Motor neuron (in vitro differentiated cells): ENCODE measurements at regions not wholly inside any gene's neighbourhood (a gene's known extent, or its start where the extent isn't known, plus 50 kb on each side); places are given as distances from the start of the nearest gene placed in this dataset.

ENCODE experiments used
- ATAC-seq, 8 experiments: fragments of 200-7000 bp; cut with Tn5 transposase; replicated peaks in 6 of 8; 2 replicates each; pipeline ENCODE4 v1.8.0; 2021; ENCODE audit warnings: mild to moderate bottlenecking in 8 of 8, moderate library complexity in 8 of 8
- H3K27ac ChIP-seq, 2 donors: fragments of 250-450 bp; sonication (Bioruptor Pico); 2 replicates each; pipeline ENCODE4 v1.9.0; 2021; ENCODE audit warnings: antibody characterized with exemption in 2 of 2, mild to moderate bottlenecking in 2 of 2, moderate library complexity in 1 of 2
- H3K4me1 ChIP-seq, 2 donors: fragments of 250-450 bp; sonication (Bioruptor Pico); replicated peaks in 1 of 2; 2 replicates each; pipeline ENCODE4 v1.6.1; 2021; ENCODE audit warnings: antibody characterized with exemption in 2 of 2, mild to moderate bottlenecking in 2 of 2, moderate library complexity in 1 of 2
- H3K4me3 ChIP-seq, 5 donors: fragments of 250-450 bp; sonication (Bioruptor Pico); 2 replicates each; pipeline ENCODE4 v1.9.0; 2021; ENCODE audit warnings: antibody characterized with exemption in 5 of 5, mild to moderate bottlenecking in 5 of 5, moderate library complexity in 4 of 5
- WGBS, 10 experiments: fragments of 450-650 bp; shearing (Covaris generic); methylation state at CpG; one replicate each; pipeline ENCODE4 v1.0.0; 2022; 5-methylcytosine and 5-hydroxymethylcytosine counted together
- in situ Hi-C, 9 experiments: fragments of 400-800 bp; cut with MboI; loops; one replicate each; pipeline ENCODE4 v1.15.0; 2021; ENCODE audit warnings: low sequenced_read_pairs in 9 of 9, low pct_unique_long_range_greater_than_20kb in 2 of 9; ENCODE audit not compliant: unreplicated experiment in 9 of 9

GRCh38 chr6:114543696-114544095, 200.9 kb upstream of the HS3ST5 start:
- ATAC-seq = no peak
- Histone ChIP-seq H3K4me1 (peaks cover 0 to 5% of the 10 kb centered on the region in 2 donors), H3K4me3 (no peak overlapping the region), H3K27ac (no peak overlapping the region)
- 0 to 83% (median 73%) methylated on average over 1 to 2 of the region's 2 CpGs; no CpG with 5 or more reads in 5 of the 10 experiments for WGBS, 10 experiments
- in situ Hi-C loops = no loop called here

DNA sequence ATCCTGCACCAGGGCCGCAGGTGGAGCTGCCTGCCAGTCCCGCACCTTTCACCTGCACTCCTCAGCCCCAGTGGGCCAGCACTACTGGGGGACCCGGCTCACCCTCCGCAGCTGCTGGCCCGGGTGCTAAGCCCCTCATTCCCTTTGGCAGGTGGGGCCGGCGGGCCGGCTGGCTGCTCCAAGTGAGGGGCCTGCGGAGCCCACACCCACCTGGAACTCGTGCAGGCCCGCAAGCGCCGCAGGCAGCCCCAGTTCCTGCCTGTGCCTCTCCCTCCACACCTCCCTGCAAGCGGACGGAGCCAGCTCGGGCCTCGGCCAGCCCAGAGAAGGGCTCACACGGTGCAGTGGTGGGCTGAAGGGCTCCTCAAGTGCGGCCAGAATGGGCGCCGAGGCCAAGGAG, 199.0 kb upstream of the HS3ST5 start:
- no peak overlapping the region for H3K4me3 ChIP-seq
- ATAC-seq = no peak
- 100% methylated on average over 1 of the region's 21 CpGs; no CpG with 5 or more reads in 9 of the 10 experiments for WGBS, 10 experiments
- no peak overlapping the region for H3K27ac ChIP-seq
- H3K4me1 ChIP-seq = no peaks in the 10 kb centered on the region
- in situ Hi-C loops = no loop called here

DNA sequence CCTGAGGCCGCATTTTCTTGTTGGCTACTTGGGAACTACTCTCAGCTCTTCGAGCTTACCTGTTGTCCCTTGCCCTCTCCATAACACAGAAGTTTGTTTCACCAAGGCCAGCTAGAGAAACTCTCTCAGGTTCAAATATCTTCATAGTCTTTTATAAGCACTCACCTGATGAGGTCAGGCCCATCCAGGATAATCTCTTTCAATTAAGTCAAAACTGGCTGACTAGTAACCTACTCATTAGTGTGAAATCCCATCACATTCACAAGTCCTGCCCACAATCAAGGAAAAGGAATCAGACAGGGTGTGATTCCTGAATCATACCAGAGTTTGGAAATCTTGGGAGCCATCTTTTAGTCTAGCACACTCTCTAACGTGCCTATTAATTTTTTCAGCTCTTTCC, 195.2 kb upstream of the HS3ST5 start:
- no peak for ATAC-seq
- Histone ChIP-seq H3K27ac (no peak overlapping the region), H3K4me1 (no peaks in the 10 kb centered on the region), H3K4me3 (no peak overlapping the region)
- in situ Hi-C loops = no loop called here
- WGBS, 10 experiments = 0 to 100% (median 64%) methylated on average over 1 to 3 of the region's 3 CpGs; no CpG with 5 or more reads in 1 of the 10 experiments

DNA sequence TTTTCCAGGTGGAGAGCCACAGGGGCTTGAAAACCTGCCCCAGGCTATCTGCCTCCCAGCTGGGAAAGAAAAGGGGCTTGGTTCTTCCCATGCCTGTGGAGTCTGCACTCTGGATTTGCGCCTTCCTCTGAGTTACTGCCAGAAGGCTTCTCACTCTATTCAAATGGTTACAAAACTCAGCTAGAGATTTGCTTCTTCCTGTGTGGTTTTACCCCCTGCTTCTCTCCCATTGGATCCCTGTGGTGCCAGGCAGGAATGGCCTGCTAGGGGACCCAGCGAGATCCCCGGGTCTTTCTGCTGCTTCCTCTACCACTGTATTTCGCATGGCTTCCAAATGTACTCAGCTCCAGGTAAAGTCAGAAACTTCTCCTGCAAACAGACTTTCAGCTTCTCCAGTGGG, 192.0 kb upstream of the HS3ST5 start:
- WGBS, 10 experiments = 49 to 100% (median 94%) methylated on average over 1 to 4 of the region's 4 CpGs; no CpG with 5 or more reads in 3 of the 10 experiments
- no peaks in the 10 kb centered on the region for H3K4me1 ChIP-seq
- no peak overlapping the region for H3K4me3 ChIP-seq
- in situ Hi-C loops = no loop called here
- H3K27ac ChIP-seq = no peak overlapping the region
- ATAC-seq = no peak

DNA sequence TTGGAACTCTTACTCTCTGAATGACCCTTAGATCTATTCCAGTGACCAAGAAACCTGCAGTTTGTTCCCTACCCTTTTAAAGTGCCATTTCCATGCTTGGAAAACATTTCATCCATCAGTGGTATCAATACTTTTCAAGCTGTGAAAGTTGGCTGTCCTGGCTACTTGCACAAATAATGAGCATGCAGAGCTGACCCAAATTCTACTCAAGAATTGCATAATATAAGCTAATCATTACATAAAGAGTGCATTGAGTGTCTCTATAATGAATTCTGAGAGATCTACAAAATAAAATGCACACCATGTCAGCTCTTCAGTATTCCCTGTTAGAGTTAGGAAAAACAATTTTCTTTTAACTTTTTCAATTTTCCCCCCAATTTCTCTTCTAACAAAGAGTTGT, 181.3 kb upstream of the HS3ST5 start:
- no peak overlapping the region for H3K4me3 ChIP-seq
- in situ Hi-C loops = no loop called here
- no peak overlapping the region for H3K27ac ChIP-seq
- ATAC-seq = no peak
- no peaks in the 10 kb centered on the region for H3K4me1 ChIP-seq

GRCh38 chr6:114523508-114523907, 180.7 kb upstream of the HS3ST5 start:
- no peak overlapping the region for H3K27ac ChIP-seq
- no peak for ATAC-seq
- in situ Hi-C loops = no loop called here
- WGBS, 10 experiments = 0 to 100% (median 88%) methylated on average over 1 to 2 of the region's 2 CpGs; no CpG with 5 or more reads in 3 of the 10 experiments
- no peak overlapping the region for H3K4me3 ChIP-seq
- no peaks in the 10 kb centered on the region for H3K4me1 ChIP-seq

DNA sequence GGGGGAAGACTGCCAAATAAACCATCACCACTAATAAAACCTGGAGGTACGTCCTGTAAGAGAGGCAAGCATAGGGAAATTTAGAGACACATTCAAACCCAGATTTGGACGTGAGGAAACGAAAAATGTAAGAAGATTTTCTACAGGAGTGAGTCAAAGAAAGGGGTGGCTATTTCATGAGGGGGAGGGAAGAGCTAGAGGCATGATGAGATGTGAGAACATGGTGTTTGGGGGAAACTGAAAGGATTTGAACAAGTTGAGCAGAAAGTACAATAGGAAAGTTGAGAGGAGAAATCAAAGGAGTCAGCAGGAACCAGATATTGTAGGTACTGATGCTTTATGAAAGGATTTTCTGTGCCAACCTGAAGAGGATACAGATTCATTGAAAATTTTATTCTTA, 179.1 kb upstream of the HS3ST5 start:
- H3K4me1 ChIP-seq = no peaks in the 10 kb centered on the region
- no peak overlapping the region for H3K27ac ChIP-seq
- in situ Hi-C loops = no loop called here
- 0 to 100% (median 82%) methylated on average over 1 to 3 of the region's 3 CpGs; no CpG with 5 or more reads in 3 of the 10 experiments for WGBS, 10 experiments
- ATAC-seq = no peak
- H3K4me3 ChIP-seq = no peak overlapping the region

DNA sequence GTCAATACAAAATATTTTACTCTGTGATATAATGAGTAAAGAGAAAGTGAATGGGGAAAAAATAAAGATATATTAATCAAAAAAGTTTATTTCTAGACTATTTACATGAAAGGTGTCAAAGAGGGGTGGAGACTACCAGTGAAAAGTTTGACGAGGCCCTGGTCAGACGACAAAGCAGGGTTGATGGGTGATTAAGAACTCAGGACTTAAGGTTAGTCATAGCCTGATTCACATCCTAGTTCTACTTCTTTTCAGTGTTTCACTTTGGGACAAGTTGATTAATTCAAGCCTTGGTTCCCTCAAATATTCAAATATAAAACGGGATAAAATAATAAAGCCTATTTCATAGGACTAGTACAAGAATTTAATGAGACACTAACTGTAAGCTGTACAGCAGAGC, 178.2 kb upstream of the HS3ST5 start:
- Histone ChIP-seq H3K4me3 (no peak overlapping the region), H3K27ac (no peak overlapping the region), H3K4me1 (no peaks in the 10 kb centered on the region)
- in situ Hi-C loops = no loop called here
- WGBS, 10 experiments = 5 to 100% (median 67%) methylated on average over 2 to 3 of the region's 3 CpGs; no CpG with 5 or more reads in 1 of the 10 experiments
- no peak for ATAC-seq

- Histone ChIP-seq H3K4me3 (no peak overlapping the region), H3K27ac (no peak overlapping the region), H3K4me1 (no peaks in the 10 kb centered on the region)
- ATAC-seq = no peak
- WGBS, 10 experiments = 0 to 89% (median 67%) methylated on average over 1 of the region's 1 CpG; no CpG with 5 or more reads in 2 of the 10 experiments
- in situ Hi-C loops = no loop called here
These were observed 171.3 kb upstream of the HS3ST5 start for GRCh38 chr6:114514170-114514569.

DNA sequence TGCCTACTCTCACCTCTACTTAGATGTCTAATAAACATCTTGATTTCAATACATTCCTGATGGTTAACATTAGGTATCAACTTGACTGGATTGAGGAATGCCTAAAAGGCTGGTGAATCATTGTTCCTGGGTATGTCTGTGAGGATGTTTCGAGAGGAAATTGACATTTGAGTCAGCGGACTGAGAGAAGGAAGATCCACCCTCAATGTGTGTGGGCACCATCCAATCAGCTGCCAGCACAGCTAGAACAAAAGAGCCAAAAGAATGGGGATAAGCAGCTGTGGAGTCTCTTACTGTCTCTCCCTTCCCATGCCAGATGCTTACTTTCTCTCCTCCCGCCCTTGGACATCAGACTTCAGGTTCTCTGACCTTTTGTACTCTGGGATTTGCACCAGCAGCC, 128.6 kb upstream of the HS3ST5 start:
- ATAC-seq = no peak
- Histone ChIP-seq H3K4me3 (no peak overlapping the region), H3K4me1 (no peaks in the 10 kb centered on the region), H3K27ac (no peak overlapping the region)
- 5 to 100% (median 72%) methylated on average over 1 to 3 of the region's 3 CpGs; no CpG with 5 or more reads in 4 of the 10 experiments for WGBS, 10 experiments
- in situ Hi-C loops = no loop called here

DNA sequence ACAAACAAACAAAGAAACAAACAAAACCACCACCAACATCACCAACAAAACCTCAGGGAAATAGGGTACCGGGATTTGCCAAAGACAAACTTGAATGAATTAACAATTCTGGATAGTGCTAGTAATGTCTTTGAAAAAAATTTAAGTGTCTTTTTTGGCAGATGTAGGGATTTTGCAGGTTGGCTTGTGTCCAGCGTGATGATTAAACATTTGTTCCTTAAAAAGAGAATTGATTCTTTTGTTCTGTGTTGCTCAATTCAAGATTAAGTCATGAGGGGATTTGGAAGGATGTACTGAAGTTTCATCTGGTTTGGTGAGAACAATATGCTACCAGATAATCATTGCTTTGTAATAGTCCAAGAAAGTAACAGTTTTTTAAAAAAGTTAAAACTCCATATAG, 125.1 kb upstream of the HS3ST5 start:
- ATAC-seq = no peak
- WGBS, 10 experiments = 7 to 100% (median 80%) methylated on average over 1 to 2 of the region's 2 CpGs; no CpG with 5 or more reads in 1 of the 10 experiments
- in situ Hi-C loops = no loop called here
- no peaks in the 10 kb centered on the region for H3K4me1 ChIP-seq
- no peak overlapping the region for H3K27ac ChIP-seq
- H3K4me3 ChIP-seq = no peak overlapping the region

- no peak for ATAC-seq
- in situ Hi-C loops = no loop called here
- Histone ChIP-seq H3K27ac (no peak overlapping the region), H3K4me3 (no peak overlapping the region), H3K4me1 (no peaks in the 10 kb centered on the region)
- 33 to 100% (median 81%) methylated on average over 2 to 4 of the region's 4 CpGs; no CpG with 5 or more reads in 1 of the 10 experiments for WGBS, 10 experiments
These were observed 122.7 kb upstream of the HS3ST5 start for GRCh38 chr6:114465511-114465910.

- in situ Hi-C loops = no loop called here
- 0 to 86% (median 80%) methylated on average over 1 of the region's 1 CpG; no CpG with 5 or more reads in 1 of the 10 experiments for WGBS, 10 experiments
- H3K27ac ChIP-seq = no peak overlapping the region
- no peak for ATAC-seq
- H3K4me3 ChIP-seq = no peak overlapping the region
- peaks cover 0 to 9% of the 10 kb centered on the region in 2 donors for H3K4me1 ChIP-seq
These were observed 111.0 kb upstream of the HS3ST5 start for GRCh38 chr6:114453737-114454276.

- no peak overlapping the region for H3K27ac ChIP-seq
- WGBS, 10 experiments = 0 to 100% (median 80%) methylated on average over 1 to 4 of the region's 4 CpGs; no CpG with 5 or more reads in 1 of the 10 experiments
- ATAC-seq = no peak
- peaks cover 0 to 9% of the 10 kb centered on the region in 2 donors for H3K4me1 ChIP-seq
- in situ Hi-C loops = no loop called here
- H3K4me3 ChIP-seq = no peak overlapping the region
These were observed 110.1 kb upstream of the HS3ST5 start for GRCh38 chr6:114452785-114453401.
